PC-9 (cell line): ENCODE measurements at regions not wholly inside any gene's neighbourhood (a gene's known extent, or its start where the extent isn't known, plus 50 kb on each side); places are given as distances from the start of the nearest gene placed in this dataset.

Experiments used
- BruUV-seq: library from RNA; stranded (reverse); fragments of 400-500 nt; replicated peaks from 2 replicates; lab custom pipeline; 2021; lab: Mats Ljungman, UMichigan
- CTCF ChIA-PET: fragments of 300-600 bp; sonication (Branson Sonifier 250); formaldehyde crosslinking; loops from one replicate; lab custom pipeline; 2022; ENCODE audit warnings: antibody characterized with exemption; lab: Charles Lee
- POLR2A ChIA-PET: fragments of 300-600 bp; sonication (Branson Sonifier 250); formaldehyde crosslinking; loops from one replicate; lab custom pipeline; 2022; ENCODE audit warnings: antibody characterized with exemption; ENCODE audit not compliant: unreplicated experiment; lab: Charles Lee
- DNase-seq, 2 experiments: peaks; one replicate each; pipeline versions ENCODE4 v3.0.0 to v3.0.0-alpha.2; 2015 to 2022; ENCODE audit warnings: mixed read lengths in 1 of 2
- H2AFZ ChIP-seq: fragments of 200-600 bp; sonication (generic); 2 replicates; pipeline ENCODE4 v1.8.1; 2017; ENCODE audit warnings: antibody characterized with exemption
- H3F3A ChIP-seq: fragments of 200-600 bp; sonication (generic); 2 replicates; pipeline ENCODE4 v1.8.1; 2017; ENCODE audit warnings: antibody characterized with exemption, mild to moderate bottlenecking, low read depth; ENCODE audit not compliant: insufficient read depth
- H3K27ac ChIP-seq: fragments of 200-600 bp; sonication (generic); 2 replicates; pipeline ENCODE4 v1.6.1; 2016; ENCODE audit warnings: mixed run types
- H3K27me3 ChIP-seq: fragments of 200-600 bp; sonication (generic); 2 replicates; pipeline ENCODE4 v1.6.1; 2016; ENCODE audit warnings: low read depth, mixed run types; ENCODE audit not compliant: insufficient read depth
- H3K36me3 ChIP-seq: fragments of 200-600 bp; sonication (generic); 2 replicates; pipeline ENCODE4 v1.6.1; 2016; ENCODE audit warnings: low read depth, mixed run types
- H3K4me1 ChIP-seq: fragments of 200-600 bp; sonication (generic); replicated peaks from 2 replicates; pipeline ENCODE4 v1.6.1; 2016; ENCODE audit warnings: mixed run types; ENCODE audit not compliant: insufficient read depth
- H3K4me2 ChIP-seq: fragments of 200-600 bp; sonication (generic); 2 replicates; pipeline ENCODE4 v1.6.1; 2017; ENCODE audit warnings: mixed run types
- H3K4me3 ChIP-seq: fragments of 200-600 bp; sonication (generic); 2 replicates; pipeline ENCODE4 v1.6.1; 2016; ENCODE audit warnings: mixed run types
- H3K79me2 ChIP-seq: fragments of 200-600 bp; sonication (generic); 2 replicates; pipeline ENCODE4 v1.6.1; 2017; ENCODE audit warnings: low read depth, mixed run types
- H3K9me2 ChIP-seq: fragments of 200-600 bp; sonication (generic); 2 replicates; pipeline ENCODE4 v1.8.1; 2017; ENCODE audit warnings: mild to moderate bottlenecking; ENCODE audit not compliant: insufficient read depth
- H3K9me3 ChIP-seq: fragments of 200-600 bp; sonication (generic); 2 replicates; pipeline ENCODE4 v1.8.1; 2016; ENCODE audit warnings: low read depth; ENCODE audit not compliant: insufficient read depth
- H4K20me1 ChIP-seq: fragments of 200-600 bp; sonication (generic); 2 replicates; pipeline ENCODE4 v1.8.1; 2017; ENCODE audit not compliant: insufficient read depth
- EZH2 ChIP-seq: fragments of 200-600 bp; sonication (generic); IDR thresholded peaks from 2 replicates; pipeline ENCODE4 v1.8.0; 2017; ENCODE audit warnings: antibody characterized with exemption, low read depth
- intact Hi-C: fragments of 100-400 bp; cut with micrococcal nuclease; formaldehyde crosslinking; loops from one replicate; pipeline ENCODE4 v1.10.0; 2022; ENCODE audit not compliant: unreplicated experiment
- TF ChIP-seq, protein P1 (sequence below): fragments of 200-600 bp; sonication (generic); conservative IDR thresholded peaks from 2 replicates; pipeline ENCODE4 v1.6.1; 2017; ENCODE audit warnings: mixed run types, antibody characterized with exemption, mild to moderate bottlenecking, moderate library complexity

DNA sequence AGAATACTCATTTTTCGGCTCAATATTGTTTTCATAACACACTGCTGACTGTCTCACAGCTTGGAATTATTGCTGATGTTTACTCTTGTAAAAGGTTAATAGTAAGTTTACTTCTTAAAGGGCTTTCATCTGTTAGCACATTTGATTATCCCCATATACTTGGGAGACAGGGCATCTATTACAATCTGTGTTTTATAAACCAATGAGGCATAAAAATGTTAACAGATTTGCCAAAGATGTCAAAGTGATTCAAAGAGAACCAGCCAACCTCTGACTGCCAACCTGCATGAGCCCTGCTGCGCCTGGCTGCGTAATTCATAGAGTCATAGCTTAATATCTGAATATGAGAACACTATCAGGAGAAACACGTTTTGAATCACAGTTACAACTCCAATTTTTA lies 665.6 kb downstream of the TRIML1 start:
- intact Hi-C loops: no loop called here
- H3K27me3 ChIP-seq: no peaks in the 10 kb centered on the region
- BruUV-seq: no TSS peak
- no peaks in the 10 kb centered on the region for H3K79me2 ChIP-seq
- H3K4me3 ChIP-seq: no peak overlapping the region
- H3K4me2 ChIP-seq: no peak overlapping the region
- no peaks in the 10 kb centered on the region for H3F3A ChIP-seq
- no peak for DNase-seq
- no peaks in the 10 kb centered on the region for H4K20me1 ChIP-seq
- ChIA-PET POLR2A (no interaction called here), CTCF (no interaction called here)
- H3K9me2 ChIP-seq: no peaks in the 10 kb centered on the region
- TF ChIP-seq, protein P1, sequence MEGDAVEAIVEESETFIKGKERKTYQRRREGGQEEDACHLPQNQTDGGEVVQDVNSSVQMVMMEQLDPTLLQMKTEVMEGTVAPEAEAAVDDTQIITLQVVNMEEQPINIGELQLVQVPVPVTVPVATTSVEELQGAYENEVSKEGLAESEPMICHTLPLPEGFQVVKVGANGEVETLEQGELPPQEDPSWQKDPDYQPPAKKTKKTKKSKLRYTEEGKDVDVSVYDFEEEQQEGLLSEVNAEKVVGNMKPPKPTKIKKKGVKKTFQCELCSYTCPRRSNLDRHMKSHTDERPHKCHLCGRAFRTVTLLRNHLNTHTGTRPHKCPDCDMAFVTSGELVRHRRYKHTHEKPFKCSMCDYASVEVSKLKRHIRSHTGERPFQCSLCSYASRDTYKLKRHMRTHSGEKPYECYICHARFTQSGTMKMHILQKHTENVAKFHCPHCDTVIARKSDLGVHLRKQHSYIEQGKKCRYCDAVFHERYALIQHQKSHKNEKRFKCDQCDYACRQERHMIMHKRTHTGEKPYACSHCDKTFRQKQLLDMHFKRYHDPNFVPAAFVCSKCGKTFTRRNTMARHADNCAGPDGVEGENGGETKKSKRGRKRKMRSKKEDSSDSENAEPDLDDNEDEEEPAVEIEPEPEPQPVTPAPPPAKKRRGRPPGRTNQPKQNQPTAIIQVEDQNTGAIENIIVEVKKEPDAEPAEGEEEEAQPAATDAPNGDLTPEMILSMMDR: no peak
- TF ChIP-seq EZH2: no peak
- H3K36me3 ChIP-seq: no peaks in the 10 kb centered on the region
- no peak overlapping the region for H3K27ac ChIP-seq
- H2AFZ ChIP-seq: no peak overlapping the region
- no peaks in the 10 kb centered on the region for H3K4me1 ChIP-seq
- H3K9me3 ChIP-seq: no peaks in the 10 kb centered on the region

DNA sequence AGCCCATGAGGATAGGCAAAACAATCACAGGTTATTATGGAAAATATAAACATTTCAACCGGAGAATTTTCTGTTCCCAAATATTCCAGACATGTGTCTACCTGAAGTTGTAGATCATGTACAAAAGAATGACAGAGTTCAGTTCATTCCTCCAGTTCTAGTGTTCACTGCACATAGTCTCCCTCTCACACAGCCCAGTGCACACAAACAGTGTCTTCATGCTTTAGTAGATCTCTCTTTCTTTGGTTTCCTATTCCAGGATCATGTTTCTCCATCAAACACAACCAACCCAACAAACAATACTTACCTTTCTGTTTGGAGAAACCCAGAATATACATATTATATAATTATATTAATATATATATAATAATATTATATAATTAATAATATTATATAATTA lies 671.9 kb downstream of the TRIML1 start:
- Histone ChIP-seq H3K79me2 (no peaks in the 10 kb centered on the region), H2AFZ (no peak overlapping the region), H3K9me2 (no peaks in the 10 kb centered on the region), H3K27ac (no peak overlapping the region), H3K9me3 (no peaks in the 10 kb centered on the region), H3K27me3 (no peaks in the 10 kb centered on the region), H3K4me2 (no peak overlapping the region), H3K4me3 (no peak overlapping the region), H4K20me1 (no peaks in the 10 kb centered on the region), H3K4me1 (no peaks in the 10 kb centered on the region), H3F3A (no peaks in the 10 kb centered on the region), H3K36me3 (no peaks in the 10 kb centered on the region)
- no peak for TF ChIP-seq EZH2
- TF ChIP-seq, protein P1: no peak
- BruUV-seq: no TSS peak
- ChIA-PET POLR2A (no interaction called here), CTCF (no interaction called here)
- DNase-seq: no peak
- intact Hi-C loops: no loop called here

DNA sequence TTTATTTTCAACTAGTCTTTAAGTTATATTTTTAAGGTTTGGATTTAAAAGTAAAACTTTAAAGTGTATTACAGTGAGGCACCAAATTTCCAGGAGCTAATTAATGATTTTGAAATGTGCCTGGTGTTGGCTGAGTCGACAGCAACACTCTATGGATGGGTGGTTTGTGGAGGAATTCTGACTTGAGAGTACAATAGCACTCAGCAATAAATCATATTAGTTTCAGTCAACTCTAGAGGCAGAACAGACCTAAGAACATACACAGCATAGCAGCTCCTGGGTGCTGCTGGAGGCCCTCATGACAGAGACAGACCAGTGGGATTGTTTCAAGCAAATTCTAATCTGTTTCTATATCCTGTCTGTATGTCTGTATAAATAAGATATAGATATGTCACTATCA lies 673.4 kb downstream of the TRIML1 start:
- POLR2A ChIA-PET: no interaction called here
- Histone ChIP-seq H3K4me3 (no peak overlapping the region), H2AFZ (no peak overlapping the region; the same call in 1 of the 2 replicates), H3K27me3 (no peaks in the 10 kb centered on the region), H3K9me2 (no peaks in the 10 kb centered on the region), H3K79me2 (no peaks in the 10 kb centered on the region), H3K4me2 (no peak overlapping the region), H3K9me3 (no peaks in the 10 kb centered on the region), H3K36me3 (no peaks in the 10 kb centered on the region), H3F3A (no peaks in the 10 kb centered on the region), H3K4me1 (no peaks in the 10 kb centered on the region), H4K20me1 (no peaks in the 10 kb centered on the region), H3K27ac (no peak overlapping the region)
- BruUV-seq: no TSS peak
- CTCF ChIA-PET: no interaction called here
- TF ChIP-seq EZH2: no peak
- TF ChIP-seq, protein P1: no peak
- no peak for DNase-seq
- intact Hi-C loops: no loop called here
